ENCODE measurements at regions not wholly inside any gene's neighbourhood (a gene's known extent, or its start where the extent isn't known, plus 50 kb on each side); places are given as distances from the start of the nearest gene placed in this dataset.
"Not testable (repeated sequence)": the region's sequence is repeated elsewhere in the genome, so short reads cannot be mapped to it uniquely, and the experiment has no call there.

- no peak for FAIRE-seq
These were observed 263.6 kb upstream of the ALCAM start for GRCh38 chr3:105103139-105103538.

- no peak for FAIRE-seq
These were observed 257.9 kb upstream of the ALCAM start for GRCh38 chr3:105108823-105109222.

- FAIRE-seq, result no peak
These were observed 247.8 kb upstream of the ALCAM start for GRCh38 chr3:105118905-105119304.

GRCh38 chr3:105119801-105120340, 246.8 kb upstream of the ALCAM start:
- FAIRE-seq, result no peak

GRCh38 chr3:105130911-105131310, 235.8 kb upstream of the ALCAM start:
- no peak for FAIRE-seq

GRCh38 chr3:105137911-105138310, 228.8 kb upstream of the ALCAM start:
- FAIRE-seq, result no peak

GRCh38 chr3:105139881-105140560, 226.7 kb upstream of the ALCAM start:
- no peak for FAIRE-seq

GRCh38 chr3:105140899-105141367, 225.8 kb upstream of the ALCAM start:
- no peak for FAIRE-seq

- FAIRE-seq, result no peak
These were observed 221.9 kb upstream of the ALCAM start for GRCh38 chr3:105144837-105145236.

GRCh38 chr3:105145511-105145910, 221.2 kb upstream of the ALCAM start:
- FAIRE-seq, result no peak

- not testable (repeated sequence) for FAIRE-seq
These were observed 217.5 kb upstream of the ALCAM start for GRCh38 chr3:105149197-105149596.

GRCh38 chr3:105152987-105153386, 213.7 kb upstream of the ALCAM start:
- no peak for FAIRE-seq

GRCh38 chr3:105154692-105155091, 212.0 kb upstream of the ALCAM start:
- FAIRE-seq, result no peak

GRCh38 chr3:105157067-105157765, 209.5 kb upstream of the ALCAM start:
- no peak for FAIRE-seq

- FAIRE-seq, result no peak
These were observed 209.0 kb upstream of the ALCAM start for GRCh38 chr3:105157766-105158085.

- peak; percentile 17 for FAIRE-seq
These were observed 208.4 kb upstream of the ALCAM start for GRCh38 chr3:105158286-105158685.

GRCh38 chr3:105162448-105162847, 204.3 kb upstream of the ALCAM start:
- FAIRE-seq, result no peak

GRCh38 chr3:105166893-105167292, 199.8 kb upstream of the ALCAM start:
- no peak for FAIRE-seq

- FAIRE-seq, result no peak
These were observed 196.3 kb upstream of the ALCAM start for GRCh38 chr3:105170423-105170822.

GRCh38 chr3:105174017-105174615, 192.6 kb upstream of the ALCAM start:
- FAIRE-seq, result no peak

- FAIRE-seq, result no peak
These were observed 189.1 kb upstream of the ALCAM start for GRCh38 chr3:105177576-105177975.

- no peak for FAIRE-seq
These were observed 179.4 kb upstream of the ALCAM start for GRCh38 chr3:105187344-105187743.

- FAIRE-seq, result peak; percentile 86
These were observed 171.4 kb upstream of the ALCAM start for GRCh38 chr3:105195260-105195659.

GRCh38 chr3:105197863-105198262, 168.8 kb upstream of the ALCAM start:
- FAIRE-seq, result no peak

Data from islet of Langerhans (tissue), 1 donor.